TTC549 (cell line): ENCODE measurements at regions not wholly inside any gene's neighbourhood (a gene's known extent, or its start where the extent isn't known, plus 50 kb on each side); places are given as distances from the start of the nearest gene placed in this dataset.

ENCODE experiments used
- FAIRE-seq: peaks from 2 replicates; lab custom pipeline; 2012; peaks lifted over from hg19 to GRCh38; lab: Jason Lieb, UNC

DNA sequence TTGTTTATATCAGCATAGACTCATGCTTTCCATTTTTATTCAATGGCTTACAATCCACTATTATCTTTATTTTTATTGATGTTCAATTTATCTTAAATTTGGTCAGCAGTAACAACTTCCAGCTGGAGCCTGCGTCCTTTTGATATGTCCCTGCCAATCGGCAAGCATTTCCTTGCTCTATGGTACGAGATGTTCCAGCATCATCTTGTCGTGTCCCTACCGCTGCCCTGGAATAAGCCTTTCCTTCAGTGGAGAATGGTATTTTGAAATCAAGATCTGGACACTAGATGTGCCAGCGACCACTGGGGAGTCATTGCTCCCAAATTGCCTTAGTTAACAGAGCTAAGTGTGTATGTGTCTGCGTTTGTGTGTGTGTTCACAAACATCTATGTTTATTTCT, 151.6 kb upstream of the RGMB start:
- FAIRE-seq = no peak

DNA sequence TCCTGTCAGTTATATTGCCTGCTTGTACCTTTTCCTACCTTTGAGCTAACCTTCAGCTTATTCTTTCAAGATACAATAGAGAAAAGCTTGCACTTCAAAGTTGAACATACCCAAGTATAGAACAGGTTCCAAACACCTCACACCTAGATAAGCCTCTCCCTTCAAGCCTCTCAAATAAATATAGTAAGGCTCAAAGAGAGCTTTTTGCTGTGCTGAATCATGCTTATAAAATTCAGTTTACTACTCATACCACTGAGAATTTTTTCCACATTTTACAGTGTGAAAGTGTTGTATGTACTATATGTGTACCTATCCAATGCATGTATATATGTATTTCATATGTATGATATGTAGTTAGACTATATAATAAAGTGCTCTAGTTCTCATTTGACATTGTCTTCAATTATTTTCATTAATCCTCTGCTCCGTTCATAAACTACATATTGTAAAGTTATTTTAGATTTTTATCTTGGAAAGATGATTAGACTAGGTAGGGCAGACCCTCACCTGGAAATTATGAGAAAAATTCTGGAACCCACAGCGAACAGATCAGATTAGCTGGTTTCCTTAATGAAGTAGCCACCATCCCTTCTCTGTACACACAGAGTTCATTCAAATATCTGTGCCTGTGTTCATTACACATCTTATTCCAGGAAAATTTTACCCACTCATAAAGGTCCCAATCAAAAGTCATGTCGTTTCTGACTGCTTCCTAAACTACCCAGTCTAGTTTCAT, 149.2 kb upstream of the RGMB start:
- no peak for FAIRE-seq

DNA sequence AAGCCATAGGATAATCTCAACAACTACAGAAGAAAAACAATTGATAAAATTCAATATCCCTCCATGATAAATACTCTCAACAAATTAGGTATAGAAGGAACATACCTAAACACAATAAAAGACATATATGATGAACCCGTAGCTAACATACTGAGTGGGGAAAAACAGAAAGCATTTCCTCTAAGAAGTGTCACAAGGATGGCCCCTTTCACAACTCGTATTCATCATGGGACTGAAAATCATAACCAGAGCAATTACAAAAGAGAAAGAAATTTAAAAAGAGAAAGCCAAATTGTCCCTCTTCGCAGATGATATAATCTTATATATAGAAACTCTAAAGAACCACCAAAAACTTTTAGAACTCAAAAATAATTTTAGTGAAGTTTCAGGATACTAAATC, 146.3 kb upstream of the RGMB start:
- no peak for FAIRE-seq

DNA sequence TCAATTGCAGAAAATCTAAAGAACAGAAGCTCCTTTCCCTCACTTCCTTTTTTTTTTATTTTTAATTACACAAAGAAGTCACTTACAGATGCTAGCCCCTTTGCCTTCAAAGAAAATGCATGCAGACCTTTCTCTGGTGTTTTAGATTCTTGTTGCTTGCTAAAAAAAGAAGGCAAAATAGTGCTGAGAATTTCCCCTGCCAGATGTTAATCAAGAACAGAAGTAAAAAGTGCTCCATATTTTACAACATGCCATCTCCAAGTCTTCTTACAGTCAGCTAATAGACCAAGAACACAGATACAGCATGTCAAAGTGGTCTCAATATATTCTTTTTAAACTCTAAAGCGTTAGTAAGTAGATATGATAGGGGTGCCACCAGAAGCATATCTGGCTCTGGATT, 142.8 kb upstream of the RGMB start:
- FAIRE-seq = no peak

DNA sequence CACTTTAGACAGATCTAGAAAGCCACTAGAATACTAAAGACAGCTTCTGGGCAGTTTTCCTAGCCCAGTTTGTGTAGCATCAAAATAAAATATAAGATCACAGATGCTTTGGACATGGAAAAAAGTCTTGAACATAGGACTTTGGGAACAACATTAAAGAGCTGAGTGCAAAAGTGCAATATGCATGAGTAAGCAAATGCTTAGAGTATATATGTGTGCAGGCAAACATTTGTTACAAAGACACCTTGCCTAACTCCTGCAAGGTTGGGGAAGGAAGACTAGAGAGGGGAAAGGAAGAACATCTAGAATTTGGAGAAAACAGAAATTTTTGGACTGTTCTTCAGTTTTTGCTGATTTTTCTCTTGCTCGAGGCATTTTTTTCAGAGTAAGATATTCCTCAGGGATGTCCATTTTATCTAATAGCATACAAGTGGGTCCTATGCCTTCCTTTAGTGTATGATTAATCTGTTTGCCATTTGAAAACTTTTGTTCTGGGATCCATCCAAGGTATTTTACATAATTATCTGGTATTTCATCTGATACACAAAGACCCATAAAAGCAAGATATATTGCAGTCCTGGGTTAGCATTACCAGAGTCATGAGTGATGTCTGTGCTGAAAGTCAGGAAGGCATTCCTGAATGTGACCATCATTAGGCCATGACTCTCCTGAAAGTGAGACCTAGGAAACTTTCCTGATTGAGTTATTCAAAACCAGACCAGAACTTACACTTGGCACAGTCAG, 142.0 kb upstream of the RGMB start:
- FAIRE-seq = no peak

DNA sequence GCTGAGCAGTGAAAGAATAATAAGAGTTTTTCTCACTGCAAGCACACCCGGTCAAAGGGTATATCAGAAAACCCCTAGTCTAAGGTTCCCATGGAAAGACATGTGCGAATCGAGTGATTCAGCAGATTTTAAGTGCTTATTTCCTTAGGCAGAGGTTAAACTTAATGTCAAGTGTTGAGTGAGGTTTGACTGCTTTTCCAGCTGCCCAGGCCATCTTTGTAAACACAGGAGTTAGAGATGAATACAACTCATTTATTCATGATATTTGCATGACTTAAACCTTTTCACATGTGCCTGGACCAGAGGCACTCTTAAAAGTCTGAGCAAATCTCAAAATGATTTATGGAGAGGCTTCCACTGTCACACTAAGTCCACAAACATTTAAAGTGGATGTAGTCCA, 137.8 kb upstream of the RGMB start:
- no peak for FAIRE-seq

DNA sequence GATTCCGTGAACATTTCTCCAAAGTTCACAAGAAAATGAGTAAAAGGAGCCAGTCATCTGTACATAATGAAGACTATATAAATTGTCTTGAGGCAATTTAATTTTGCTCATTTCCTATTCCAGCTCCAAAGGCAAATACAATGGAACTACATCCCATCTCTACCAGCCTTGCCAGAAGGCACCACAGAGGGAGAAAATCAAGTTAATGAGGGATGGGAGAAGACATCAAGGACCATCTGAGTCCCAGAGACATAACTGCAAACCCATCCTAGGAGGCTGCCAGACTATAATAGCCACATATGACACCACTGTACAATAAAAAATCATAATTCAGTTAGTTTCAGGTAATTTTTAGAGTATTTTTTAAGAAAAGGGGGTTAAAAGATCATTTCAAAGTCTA, 136.3 kb upstream of the RGMB start:
- no peak for FAIRE-seq

DNA sequence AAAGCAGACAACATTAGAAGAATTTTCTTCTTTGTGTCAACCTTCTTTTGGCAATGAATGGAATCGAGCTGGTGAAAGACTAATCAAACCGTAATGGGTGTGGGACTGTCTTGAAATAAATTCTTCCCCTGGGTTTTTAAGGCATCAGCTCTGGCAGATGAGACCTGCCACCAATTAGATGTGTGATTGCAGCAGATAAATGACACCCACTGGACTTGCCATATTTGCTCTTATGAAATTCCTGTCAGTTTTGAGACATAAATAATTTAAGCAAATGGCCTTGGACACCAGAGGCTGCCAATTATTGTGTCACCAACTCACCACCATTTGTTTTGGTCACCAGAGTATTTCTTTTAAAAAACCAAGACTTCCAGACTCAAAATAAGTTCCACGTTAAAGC, 135.9 kb upstream of the RGMB start:
- no peak for FAIRE-seq

DNA sequence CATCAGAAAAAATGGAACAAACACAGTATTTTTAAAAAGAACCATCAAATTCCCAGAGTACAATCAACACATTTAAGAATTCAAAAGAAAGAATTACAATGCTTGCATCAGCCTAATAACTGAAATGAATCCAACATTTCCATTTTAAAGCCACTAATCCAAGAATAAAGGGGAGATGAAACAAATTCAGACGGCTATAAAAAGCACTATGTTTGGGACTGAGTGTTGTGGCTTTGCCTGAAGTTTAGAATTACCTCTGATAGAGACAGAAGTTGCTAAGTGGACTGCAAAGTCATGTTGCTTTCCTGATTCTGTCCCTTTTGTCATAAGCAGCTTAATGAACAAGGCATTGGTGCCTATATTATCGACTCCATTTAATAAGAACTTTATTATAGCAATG, 135.4 kb upstream of the RGMB start:
- no peak for FAIRE-seq

DNA sequence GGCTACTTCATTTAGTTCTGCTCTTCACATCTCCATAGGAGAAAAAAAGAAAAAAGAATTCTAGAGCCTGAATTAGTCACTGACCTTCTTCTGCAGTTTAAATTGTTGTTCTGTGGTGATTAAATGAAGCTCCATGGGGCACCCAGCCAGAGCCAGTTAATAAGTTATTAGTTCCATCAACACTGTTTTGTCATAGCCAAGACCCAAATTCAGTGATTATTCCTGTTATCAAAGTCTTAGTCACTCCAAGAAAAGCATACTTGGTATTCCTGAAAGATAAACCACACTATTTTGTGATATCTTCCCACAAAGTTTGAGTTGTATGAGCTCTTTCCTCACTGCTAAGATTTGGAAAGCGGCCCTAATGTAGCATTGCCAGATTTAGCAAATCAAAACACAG, 134.8 kb upstream of the RGMB start:
- no peak for FAIRE-seq

DNA sequence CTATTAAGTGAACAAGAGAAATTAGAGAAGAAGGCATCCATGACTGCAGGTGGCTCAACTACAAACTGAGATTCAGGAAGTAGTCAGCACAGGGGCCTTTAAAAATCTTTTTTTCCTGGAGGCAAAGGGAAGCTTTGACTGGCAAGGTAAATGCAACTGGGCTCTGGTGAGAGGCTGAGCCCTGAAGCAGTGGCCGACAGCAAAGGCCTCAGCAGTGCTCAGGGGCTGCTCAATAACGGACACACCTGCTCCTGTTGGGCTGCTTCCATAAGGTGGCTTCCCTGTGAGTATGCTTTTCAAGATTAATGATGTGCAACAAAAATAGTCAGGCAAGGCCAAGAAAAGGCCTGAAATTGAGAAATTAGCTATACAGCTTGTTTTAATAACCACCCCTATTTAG, 134.2 kb upstream of the RGMB start:
- FAIRE-seq = no peak

DNA sequence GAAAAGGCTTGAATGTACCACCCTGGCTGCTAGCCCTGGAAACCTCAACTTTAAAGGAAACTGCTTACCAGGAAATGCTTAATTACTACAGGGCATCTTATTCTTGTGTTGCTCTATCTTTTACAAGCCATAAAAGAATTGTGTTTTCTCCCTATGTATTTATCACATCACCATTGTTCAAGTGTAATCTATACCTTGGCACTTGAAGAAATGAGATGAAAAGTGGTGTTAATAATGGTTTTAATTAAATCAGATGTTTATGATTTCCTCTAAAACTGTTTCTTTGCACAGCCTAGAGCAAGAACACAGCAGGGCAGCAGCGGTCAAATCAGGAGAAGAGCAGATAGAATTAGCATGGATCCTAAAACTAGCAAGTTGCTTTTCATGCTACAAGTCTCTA, 131.8 kb upstream of the RGMB start:
- FAIRE-seq = no peak

DNA sequence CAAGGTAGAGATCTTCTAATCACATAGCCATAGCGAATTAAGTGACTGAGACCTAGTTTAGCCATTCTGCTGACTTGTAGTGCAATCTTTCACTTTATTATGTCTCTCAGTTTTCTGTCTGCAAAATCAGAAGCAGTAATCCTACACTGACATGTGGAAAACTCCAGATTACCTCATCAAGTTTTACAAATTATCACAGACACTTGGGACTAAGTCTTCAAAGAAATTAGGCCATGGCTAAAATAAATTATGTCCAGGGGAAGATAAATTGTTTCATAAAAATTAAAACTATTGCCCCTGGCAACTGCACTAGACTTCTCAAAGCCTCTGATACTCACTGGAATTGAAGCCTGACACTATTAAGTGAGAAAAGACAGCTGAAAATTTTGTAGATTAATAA, 129.9 kb upstream of the RGMB start:
- FAIRE-seq = no peak

DNA sequence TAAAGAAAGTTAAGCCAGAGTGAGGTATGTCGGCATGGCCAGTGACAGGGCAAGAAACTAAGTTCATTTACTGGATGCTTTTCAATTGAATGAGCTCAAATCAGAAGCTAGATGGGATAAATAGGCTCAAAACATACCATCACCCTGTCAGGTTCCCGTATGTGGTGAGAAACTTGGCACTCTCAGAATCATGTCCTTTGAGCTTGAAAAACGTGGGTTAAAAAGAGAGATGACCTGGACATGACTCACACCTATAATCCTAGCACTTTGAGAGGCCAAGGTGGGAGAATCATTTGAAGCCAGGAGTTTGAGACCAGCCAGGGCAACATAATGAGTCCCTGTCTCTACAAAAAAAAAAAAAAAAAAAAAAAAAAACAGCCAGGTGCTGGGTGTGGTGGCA, 121.7 kb upstream of the RGMB start:
- FAIRE-seq = no peak

DNA sequence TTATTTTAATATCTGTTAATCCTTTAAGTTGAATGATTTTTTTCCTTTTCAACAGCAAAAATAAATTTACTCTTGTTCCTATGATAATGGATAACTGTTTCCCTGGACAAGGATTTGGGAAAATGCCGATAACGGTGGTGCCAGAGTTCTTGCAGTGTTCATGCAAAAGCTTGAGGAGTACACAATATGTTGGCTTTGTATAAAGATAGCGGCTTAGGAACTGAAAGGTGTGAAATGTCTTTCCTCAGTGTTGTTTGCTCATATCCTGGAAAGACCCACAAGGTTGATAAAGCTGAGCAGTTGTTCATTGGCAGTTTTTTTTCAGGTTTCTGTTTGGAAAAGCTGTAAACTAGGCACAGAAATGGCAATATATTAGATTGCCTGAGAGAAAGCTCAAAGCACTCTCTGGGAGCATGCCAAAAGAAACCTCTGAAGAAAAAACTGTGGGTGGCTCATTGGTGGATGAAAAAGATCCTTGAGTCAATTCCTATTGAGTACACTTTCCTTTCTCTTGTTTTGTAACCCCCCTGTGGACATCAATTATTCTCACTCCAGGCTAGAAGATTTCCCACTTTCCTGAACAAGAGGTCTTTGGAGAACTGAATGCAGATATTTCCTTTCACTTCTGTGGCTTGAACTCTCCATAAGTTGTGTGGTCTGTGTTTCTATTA, 117.2 kb upstream of the RGMB start:
- FAIRE-seq = no peak

DNA sequence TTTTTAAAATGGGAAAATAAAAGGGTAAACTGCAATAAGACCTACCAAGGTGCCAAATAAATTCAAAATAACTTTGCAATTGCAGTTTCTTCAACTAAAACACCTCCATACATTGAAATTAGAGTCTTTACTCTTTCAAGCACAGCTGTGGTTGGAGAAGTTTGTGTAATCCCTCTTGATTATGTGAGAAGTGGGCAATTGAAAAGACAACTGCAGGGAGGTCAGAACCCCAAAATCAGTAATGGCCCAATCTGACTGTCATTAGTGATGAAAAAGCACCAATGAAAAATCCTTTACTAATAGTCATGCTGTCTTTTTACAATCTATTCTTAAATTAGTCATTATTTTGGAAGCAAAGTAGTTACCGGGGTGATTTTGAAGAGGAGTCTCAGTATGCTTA, 116.7 kb upstream of the RGMB start:
- no peak for FAIRE-seq

DNA sequence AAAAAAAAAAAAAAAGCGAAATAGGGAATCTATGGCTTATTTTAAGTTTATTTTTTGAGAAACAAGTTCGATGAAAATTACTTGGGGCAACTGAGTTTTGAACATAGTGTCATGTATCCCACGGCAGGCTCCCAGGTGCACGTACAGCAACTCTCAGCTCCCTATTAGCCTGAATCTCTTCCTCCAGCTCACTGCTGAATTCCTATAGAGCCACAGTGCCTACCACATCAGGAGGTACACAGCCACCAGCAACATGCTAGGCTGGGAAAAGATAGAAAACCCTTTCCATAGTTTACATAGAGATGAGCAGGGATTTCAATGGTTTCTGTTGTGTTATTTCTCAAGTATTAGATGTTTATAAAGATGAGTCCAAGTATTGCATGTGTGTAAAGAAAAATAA, 115.9 kb upstream of the RGMB start:
- FAIRE-seq = no peak

DNA sequence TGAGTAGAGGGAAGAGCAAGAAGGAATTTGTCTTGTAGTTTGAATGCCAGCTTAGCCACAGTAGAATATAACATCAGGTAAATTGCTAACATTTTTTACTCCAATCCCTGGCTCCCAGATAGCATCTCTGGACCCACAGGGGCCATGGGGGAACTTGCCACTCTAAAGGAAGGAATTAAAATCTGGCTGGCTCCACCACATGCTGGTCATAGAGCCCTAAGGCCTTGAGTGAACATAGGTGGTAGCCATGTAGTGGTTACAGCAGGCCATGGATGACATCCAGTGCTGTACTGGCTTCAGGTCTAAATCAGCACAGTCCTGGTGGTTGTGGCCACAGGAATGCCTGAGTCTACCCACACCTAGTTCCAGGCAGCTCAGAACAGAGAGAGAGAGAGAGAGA, 109.9 kb upstream of the RGMB start:
- no peak for FAIRE-seq

DNA sequence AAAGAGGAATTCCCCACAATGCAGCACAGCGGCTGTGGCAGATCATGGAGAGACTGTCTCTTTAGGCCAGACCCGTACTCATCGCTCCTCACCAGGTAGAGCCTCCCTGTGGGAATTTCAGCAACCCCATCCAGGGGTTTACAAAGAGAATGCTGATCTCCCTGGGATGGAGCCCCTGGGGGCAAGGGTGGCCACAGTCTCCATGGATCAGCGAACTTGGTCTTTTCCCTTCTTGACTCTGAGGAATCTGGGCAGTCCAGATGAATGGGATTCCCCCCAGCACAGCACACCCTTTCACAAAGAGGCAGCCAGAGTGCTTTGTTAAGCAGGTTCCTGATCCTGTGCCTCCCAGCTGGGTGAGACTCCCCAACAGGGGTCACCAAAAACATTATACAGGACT, 108.7 kb upstream of the RGMB start:
- no peak for FAIRE-seq

DNA sequence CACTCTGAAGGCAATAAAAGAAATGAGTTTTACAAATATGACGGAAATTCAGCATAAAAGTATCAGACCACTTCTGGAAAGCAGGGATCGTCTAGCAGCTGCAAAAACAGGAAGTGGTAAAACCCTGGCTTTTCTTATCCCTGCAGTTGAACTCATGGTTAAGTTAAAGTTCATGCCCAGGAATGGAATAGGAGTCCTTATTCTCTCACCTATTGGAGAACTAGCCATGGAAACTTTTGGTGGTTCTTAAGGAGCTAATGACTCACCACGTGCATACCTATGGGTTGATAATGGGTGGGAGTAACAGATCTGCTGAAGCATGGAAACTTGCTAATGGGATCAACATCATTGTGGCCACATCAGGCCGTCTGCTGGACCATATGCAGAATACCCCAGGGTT, 93.5 kb upstream of the RGMB start:
- FAIRE-seq = no peak

DNA sequence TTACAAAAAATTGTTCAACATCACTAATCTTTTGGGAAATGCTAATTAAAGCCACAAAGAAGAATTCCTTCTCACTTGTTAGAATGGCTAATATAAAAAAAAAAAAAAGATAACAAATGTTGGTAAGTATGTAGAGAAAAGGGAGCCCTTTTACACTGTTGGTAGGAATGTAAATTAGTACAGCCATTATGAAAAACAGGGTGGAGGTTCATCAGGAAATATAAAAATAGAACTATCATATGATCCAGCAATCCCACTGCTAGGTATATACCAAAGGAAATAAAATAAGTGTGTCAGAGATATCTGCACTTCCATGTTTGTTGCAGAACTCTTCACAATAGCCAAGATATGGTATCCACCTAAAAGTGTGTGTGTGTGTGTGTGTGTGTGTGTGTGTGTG, 83.5 kb upstream of the RGMB start:
- FAIRE-seq = no peak

DNA sequence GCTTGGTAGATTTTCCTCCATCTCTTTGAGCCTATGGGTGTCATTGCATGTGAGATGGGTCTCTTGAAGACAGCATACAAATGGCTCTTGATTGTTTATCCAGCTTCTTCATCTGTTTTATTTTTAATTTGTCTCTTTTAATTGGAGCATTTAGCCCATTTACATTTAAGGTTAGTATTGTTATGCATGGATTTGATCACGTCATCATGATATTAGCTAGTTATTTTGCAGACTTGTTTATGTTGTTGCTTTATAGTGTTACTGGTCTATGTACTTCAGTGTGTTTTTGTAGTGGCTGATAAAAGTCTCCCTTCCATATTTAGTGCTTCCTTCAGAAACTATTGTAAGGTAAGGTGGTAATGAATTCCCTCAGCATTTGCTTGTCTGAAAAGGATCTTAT, 78.6 kb upstream of the RGMB start:
- FAIRE-seq = no peak

DNA sequence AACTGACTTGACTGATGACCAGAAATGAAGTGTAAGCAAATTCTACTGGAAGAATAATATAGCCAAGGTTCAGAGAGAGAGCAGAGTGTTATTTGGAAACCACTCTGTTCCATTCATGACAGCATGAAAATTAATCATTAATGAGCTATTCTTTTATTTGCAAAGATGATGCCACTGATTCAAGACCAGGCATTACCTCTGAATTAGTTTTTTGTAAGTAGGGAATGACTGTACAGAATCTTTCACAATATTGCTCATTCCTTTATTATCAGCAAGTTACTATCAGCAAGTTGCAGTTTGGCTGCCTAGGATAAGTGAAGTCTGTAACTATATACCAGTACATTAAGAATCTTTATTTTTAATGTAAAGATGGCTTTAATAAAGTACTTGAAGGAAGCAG, 75.1 kb upstream of the RGMB start:
- no peak for FAIRE-seq

DNA sequence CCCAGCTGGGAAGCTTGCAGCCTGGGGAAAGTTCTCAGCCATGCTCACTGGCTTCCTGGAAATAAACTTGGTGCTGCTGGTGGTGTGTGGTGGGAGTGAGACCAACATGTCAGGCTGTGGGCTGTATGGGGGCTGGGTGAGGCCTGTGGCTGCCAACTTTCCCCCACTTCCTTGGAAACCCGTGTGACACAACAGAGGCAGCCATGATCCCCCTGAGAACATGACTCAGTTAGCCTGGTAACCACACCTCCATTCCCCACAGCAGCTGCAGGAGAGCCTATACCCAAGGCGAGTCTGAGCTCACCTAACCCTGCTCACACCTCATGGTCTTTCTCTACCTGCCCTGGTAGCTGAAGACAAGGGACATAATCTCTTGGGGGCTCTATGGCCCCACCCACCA, 72.7 kb upstream of the RGMB start:
- no peak for FAIRE-seq
